ENCODE measurements at regions not wholly inside any gene's neighbourhood (a gene's known extent, or its start where the extent isn't known, plus 50 kb on each side); places are given as distances from the start of the nearest gene placed in this dataset.
A peak's percentile ranks its signal among the peaks of the same experiment; 100 is the strongest.

DNA sequence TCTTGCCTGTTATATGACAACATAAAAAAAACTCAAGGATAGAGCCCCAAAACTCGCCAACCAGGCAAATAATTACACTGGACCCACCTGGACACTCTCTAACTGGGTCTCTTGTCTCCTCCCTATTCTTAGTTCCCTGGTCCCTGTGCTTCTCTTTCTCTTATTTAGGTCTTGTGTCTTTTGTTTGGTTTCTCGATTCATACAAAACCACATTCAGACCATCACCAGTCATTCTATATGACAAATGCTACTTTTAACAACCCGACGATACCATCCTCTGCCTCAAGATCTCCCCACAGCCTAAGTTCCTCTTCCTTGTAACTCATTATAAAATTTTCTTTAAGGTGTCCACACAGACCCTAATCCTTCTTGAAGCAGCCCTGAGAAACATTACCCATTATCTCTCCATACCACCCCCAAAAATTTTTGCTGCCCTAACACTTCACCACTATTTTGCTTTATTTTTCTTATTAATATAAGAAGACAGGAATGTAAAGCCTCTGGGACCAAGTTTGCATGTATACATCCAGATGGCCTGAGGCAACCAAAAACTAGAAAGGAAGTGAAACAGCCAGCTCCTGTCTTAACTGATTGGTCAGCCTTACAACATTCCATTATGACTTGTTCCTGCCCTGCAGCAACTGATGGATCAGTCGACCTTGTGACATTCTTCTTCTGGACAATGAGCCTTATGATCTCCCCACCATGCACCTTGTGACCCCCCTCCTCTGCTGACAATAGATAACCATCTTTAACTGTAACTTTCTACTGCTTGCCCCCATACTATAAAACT, 638.2 kb downstream of the AMY1C start:
- no peaks in the 10 kb centered on the region for H3K79me2 ChIP-seq (ENCODE audit: low read length)
- no peaks in the 10 kb centered on the region for H4K20me1 ChIP-seq (ENCODE audit: insufficient read depth, low read length)
- H3K4me2 ChIP-seq (ENCODE audit: low read length): peak overlapping the region; percentile 54
- H3K4me1 ChIP-seq (ENCODE audit: low read length): peaks cover 42% of the 10 kb centered on the region
- no peaks in the 10 kb centered on the region for H3K27me3 ChIP-seq (ENCODE audit: low read depth, low read length)
- no peaks in the 10 kb centered on the region for H3K9me3 ChIP-seq (ENCODE audit: insufficient read depth, low read length)
- peak overlapping the region; percentile 41; the same call in 1 of the 2 replicates for H3K4me3 ChIP-seq (ENCODE audit: low read length)
- H2AFZ ChIP-seq (ENCODE audit: low read depth, low read length): no peak overlapping the region
- H3K9ac ChIP-seq (ENCODE audit: low read length): peak overlapping the region; percentile 73
- peak overlapping the region; percentile 98 for H3K27ac ChIP-seq (ENCODE audit: low read length)
- peaks cover 10% of the 10 kb centered on the region for H3K36me3 ChIP-seq (replicated peaks; ENCODE audit: low read depth, low read length)
- TF ChIP-seq EZH2phosphoT487 (IDR thresholded peaks at IDR 0.05; ENCODE audit: low read depth): no peak
- TF ChIP-seq, protein P1, sequence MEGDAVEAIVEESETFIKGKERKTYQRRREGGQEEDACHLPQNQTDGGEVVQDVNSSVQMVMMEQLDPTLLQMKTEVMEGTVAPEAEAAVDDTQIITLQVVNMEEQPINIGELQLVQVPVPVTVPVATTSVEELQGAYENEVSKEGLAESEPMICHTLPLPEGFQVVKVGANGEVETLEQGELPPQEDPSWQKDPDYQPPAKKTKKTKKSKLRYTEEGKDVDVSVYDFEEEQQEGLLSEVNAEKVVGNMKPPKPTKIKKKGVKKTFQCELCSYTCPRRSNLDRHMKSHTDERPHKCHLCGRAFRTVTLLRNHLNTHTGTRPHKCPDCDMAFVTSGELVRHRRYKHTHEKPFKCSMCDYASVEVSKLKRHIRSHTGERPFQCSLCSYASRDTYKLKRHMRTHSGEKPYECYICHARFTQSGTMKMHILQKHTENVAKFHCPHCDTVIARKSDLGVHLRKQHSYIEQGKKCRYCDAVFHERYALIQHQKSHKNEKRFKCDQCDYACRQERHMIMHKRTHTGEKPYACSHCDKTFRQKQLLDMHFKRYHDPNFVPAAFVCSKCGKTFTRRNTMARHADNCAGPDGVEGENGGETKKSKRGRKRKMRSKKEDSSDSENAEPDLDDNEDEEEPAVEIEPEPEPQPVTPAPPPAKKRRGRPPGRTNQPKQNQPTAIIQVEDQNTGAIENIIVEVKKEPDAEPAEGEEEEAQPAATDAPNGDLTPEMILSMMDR (IDR thresholded peaks at IDR 0.05; ENCODE audit: low read depth, low read length): no peak

DNA sequence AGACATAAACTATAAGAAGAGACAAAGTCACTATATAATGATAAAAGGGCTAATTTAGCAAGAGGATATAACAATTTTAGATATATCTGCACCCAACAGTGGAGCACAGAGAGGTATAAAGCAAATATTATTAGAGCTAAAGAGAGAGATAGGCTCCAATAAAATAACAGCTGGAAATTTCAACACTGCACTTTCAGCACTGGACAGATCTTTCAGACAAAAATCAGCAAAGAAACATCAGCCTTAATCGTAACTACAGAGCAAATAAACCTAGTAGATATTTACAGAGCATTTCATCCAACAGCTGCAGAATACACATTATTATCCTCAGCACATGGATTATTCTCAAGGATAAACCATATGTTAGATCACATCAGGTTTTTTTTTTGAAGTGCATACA, 642.9 kb downstream of the AMY1C start:
- no peak overlapping the region for H3K9ac ChIP-seq (ENCODE audit: low read length)
- no peak overlapping the region for H3K27ac ChIP-seq (ENCODE audit: low read length)
- H3K9me3 ChIP-seq (ENCODE audit: insufficient read depth, low read length): no peaks in the 10 kb centered on the region
- H3K79me2 ChIP-seq (ENCODE audit: low read length): no peaks in the 10 kb centered on the region
- peaks cover 25% of the 10 kb centered on the region for H3K4me1 ChIP-seq (ENCODE audit: low read length)
- no peaks in the 10 kb centered on the region for H4K20me1 ChIP-seq (ENCODE audit: insufficient read depth, low read length)
- H3K27me3 ChIP-seq (ENCODE audit: low read depth, low read length): no peaks in the 10 kb centered on the region
- no peak overlapping the region for H3K4me2 ChIP-seq (ENCODE audit: low read length)
- H3K4me3 ChIP-seq (ENCODE audit: low read length): no peak overlapping the region
- H3K36me3 ChIP-seq (replicated peaks; ENCODE audit: low read depth, low read length): peaks cover 10% of the 10 kb centered on the region
- TF ChIP-seq, protein P1 (IDR thresholded peaks at IDR 0.05; ENCODE audit: low read depth, low read length): no peak
- TF ChIP-seq EZH2phosphoT487 (IDR thresholded peaks at IDR 0.05; ENCODE audit: low read depth): no peak
- no peak overlapping the region for H2AFZ ChIP-seq (ENCODE audit: low read depth, low read length)

DNA sequence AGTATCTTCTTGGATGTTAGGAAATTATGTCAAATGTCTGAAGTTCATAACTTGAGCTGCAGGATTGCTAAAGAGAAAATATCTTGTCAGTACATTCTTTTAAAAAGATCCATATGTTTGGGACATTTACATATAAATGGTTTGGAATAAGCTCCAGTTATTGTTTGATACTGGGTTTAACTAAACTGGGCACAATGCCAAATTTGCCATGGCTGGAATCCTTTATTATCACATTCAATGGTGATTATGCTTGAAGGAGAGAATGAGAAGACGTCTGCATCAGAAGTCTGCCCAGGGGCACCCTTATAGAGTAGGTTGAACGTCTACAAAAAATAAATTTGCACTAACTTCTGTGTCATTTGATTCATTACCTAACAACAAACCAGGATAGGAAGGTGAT, 652.5 kb downstream of the AMY1C start:
- TF ChIP-seq EZH2phosphoT487 (IDR thresholded peaks at IDR 0.05; ENCODE audit: low read depth): no peak
- TF ChIP-seq, protein P1 (IDR thresholded peaks at IDR 0.05; ENCODE audit: low read depth, low read length): no peak
- no peaks in the 10 kb centered on the region for H3K27me3 ChIP-seq (ENCODE audit: low read depth, low read length)
- no peak overlapping the region for H3K4me3 ChIP-seq (ENCODE audit: low read length)
- H3K79me2 ChIP-seq (ENCODE audit: low read length): no peaks in the 10 kb centered on the region
- H3K9ac ChIP-seq (ENCODE audit: low read length): no peak overlapping the region
- H3K4me2 ChIP-seq (ENCODE audit: low read length): no peak overlapping the region
- no peaks in the 10 kb centered on the region for H4K20me1 ChIP-seq (ENCODE audit: insufficient read depth, low read length)
- no peak overlapping the region for H2AFZ ChIP-seq (ENCODE audit: low read depth, low read length)
- H3K4me1 ChIP-seq (ENCODE audit: low read length): peaks cover 13% of the 10 kb centered on the region
- no peaks in the 10 kb centered on the region for H3K36me3 ChIP-seq (replicated peaks; ENCODE audit: low read depth, low read length)
- H3K9me3 ChIP-seq (ENCODE audit: insufficient read depth, low read length): no peaks in the 10 kb centered on the region
- H3K27ac ChIP-seq (ENCODE audit: low read length): no peak overlapping the region

DNA sequence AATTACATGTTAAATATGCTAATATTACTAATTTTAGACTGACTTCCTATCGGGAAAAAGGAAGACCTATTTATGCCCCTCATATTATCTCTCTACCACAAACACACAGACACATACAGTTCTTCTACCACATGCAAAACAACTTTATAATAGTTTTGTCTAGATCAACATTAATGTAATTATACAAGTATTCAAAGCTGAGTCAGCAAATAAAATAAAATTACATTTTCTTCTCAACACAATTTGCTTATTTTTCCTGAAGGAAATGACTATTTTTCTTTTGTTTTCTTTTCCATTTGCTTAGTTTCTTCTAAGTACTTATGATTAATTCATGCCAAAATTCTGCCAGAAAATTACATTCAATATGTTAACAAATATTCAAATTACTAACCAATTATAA, 654.2 kb downstream of the AMY1C start:
- H3K4me2 ChIP-seq (ENCODE audit: low read length): no peak overlapping the region
- TF ChIP-seq EZH2phosphoT487 (IDR thresholded peaks at IDR 0.05; ENCODE audit: low read depth): no peak
- H3K9me3 ChIP-seq (ENCODE audit: insufficient read depth, low read length): no peaks in the 10 kb centered on the region
- no peak overlapping the region for H2AFZ ChIP-seq (ENCODE audit: low read depth, low read length)
- no peaks in the 10 kb centered on the region for H4K20me1 ChIP-seq (ENCODE audit: insufficient read depth, low read length)
- H3K9ac ChIP-seq (ENCODE audit: low read length): no peak overlapping the region
- no peaks in the 10 kb centered on the region for H3K27me3 ChIP-seq (ENCODE audit: low read depth, low read length)
- H3K36me3 ChIP-seq (replicated peaks; ENCODE audit: low read depth, low read length): no peaks in the 10 kb centered on the region
- no peak overlapping the region for H3K4me3 ChIP-seq (ENCODE audit: low read length)
- H3K4me1 ChIP-seq (ENCODE audit: low read length): peaks cover 13% of the 10 kb centered on the region
- no peaks in the 10 kb centered on the region for H3K79me2 ChIP-seq (ENCODE audit: low read length)
- H3K27ac ChIP-seq (ENCODE audit: low read length): no peak overlapping the region

Measured in OCI-LY3 (cell line).